Stromal cell of bone marrow (primary cell): ENCODE measurements at regions not wholly inside any gene's neighbourhood (a gene's known extent, or its start where the extent isn't known, plus 50 kb on each side); places are given as distances from the start of the nearest gene placed in this dataset.
"Not testable (repeated sequence)": the region's sequence is repeated elsewhere in the genome, so short reads cannot be mapped to it uniquely, and the experiment has no call there.

Source experiments
- DNase-seq: peaks from one replicate; pipeline ENCODE4 v3.0.0-alpha.2; 2012; ENCODE audit warnings: low read depth

- no peak for DNase-seq
Observed at GRCh38 chr22:22057617-22058378, 75.2 kb upstream of the TOP3B start.

- DNase-seq = not testable (repeated sequence)
Observed at GRCh38 chr22:22056809-22057594, 74.4 kb upstream of the TOP3B start.

- not testable (repeated sequence) for DNase-seq
Observed at GRCh38 chr22:22052548-22053139, 70.1 kb upstream of the TOP3B start.

- DNase-seq = not testable (repeated sequence)
Observed at GRCh38 chr22:22051032-22051431, 68.4 kb upstream of the TOP3B start.

GRCh38 chr22:22050141-22050775 lies 67.7 kb upstream of the TOP3B start:
- DNase-seq = no peak

- DNase-seq = no peak
Observed at GRCh38 chr22:22049684-22050083, 67.1 kb upstream of the TOP3B start.

- no peak for DNase-seq
Observed at GRCh38 chr22:22048981-22049531, 66.5 kb upstream of the TOP3B start.

GRCh38 chr22:22048318-22048942 lies 65.8 kb upstream of the TOP3B start:
- no peak for DNase-seq

- no peak for DNase-seq
Observed at GRCh38 chr22:22047776-22048175, 65.2 kb upstream of the TOP3B start.

GRCh38 chr22:22047266-22047665 lies 64.7 kb upstream of the TOP3B start:
- no peak for DNase-seq

GRCh38 chr22:22046370-22046769 lies 63.8 kb upstream of the TOP3B start:
- DNase-seq = no peak

- DNase-seq = no peak
Observed at GRCh38 chr22:22045571-22046335, 63.2 kb upstream of the TOP3B start.

GRCh38 chr22:22044153-22044552 lies 61.6 kb upstream of the TOP3B start:
- DNase-seq = no peak

- DNase-seq = no peak
Observed at GRCh38 chr22:22043296-22044078, 60.9 kb upstream of the TOP3B start.

GRCh38 chr22:22042599-22043295 lies 60.2 kb upstream of the TOP3B start:
- DNase-seq = no peak

GRCh38 chr22:22042009-22042408 lies 59.4 kb upstream of the TOP3B start:
- no peak for DNase-seq

GRCh38 chr22:22040908-22041307 lies 58.3 kb upstream of the TOP3B start:
- no peak for DNase-seq

GRCh38 chr22:22040472-22040871 lies 57.9 kb upstream of the TOP3B start:
- DNase-seq = no peak

- DNase-seq = no peak
Observed at GRCh38 chr22:22039286-22040074, 56.9 kb upstream of the TOP3B start.
